Neuronal stem cell (in vitro differentiated cells): ENCODE measurements at regions not wholly inside any gene's neighbourhood (a gene's known extent, or its start where the extent isn't known, plus 50 kb on each side); places are given as distances from the start of the nearest gene placed in this dataset.

Source experiments
- DNase-seq: peaks from one replicate; pipeline ENCODE4 v3.0.0-alpha.2; 2013; ENCODE audit warnings: low spot score
- H2AFZ ChIP-seq: one replicate; pipeline ENCODE4 v1.6.1; 2013; ENCODE audit warnings: mild to moderate bottlenecking, low read length, inconsistent platforms
- H2AK5ac ChIP-seq: 2 replicates; pipeline ENCODE4 v1.6.1; 2013; ENCODE audit warnings: low read depth, mild to moderate bottlenecking, inconsistent platforms, low read length, moderate library complexity, mixed read lengths
- H2BK120ac ChIP-seq: 2 replicates; pipeline ENCODE4 v1.6.1; 2013; ENCODE audit warnings: low read depth, mild to moderate bottlenecking, inconsistent platforms, low read length, moderate library complexity, mixed read lengths
- H2BK12ac ChIP-seq: one replicate; pipeline ENCODE4 v1.6.1; 2013; ENCODE audit warnings: low read length, inconsistent platforms
- H2BK15ac ChIP-seq: 2 replicates; pipeline ENCODE4 v1.6.1; 2013; ENCODE audit warnings: mild to moderate bottlenecking, low read length, inconsistent platforms, mixed read lengths
- H2BK5ac ChIP-seq: one replicate; pipeline ENCODE4 v1.6.1; 2013; ENCODE audit warnings: inconsistent platforms, mild to moderate bottlenecking, low read length, moderate library complexity
- H3K14ac ChIP-seq: one replicate; pipeline ENCODE4 v1.6.1; 2013; ENCODE audit warnings: low read length, inconsistent platforms
- H3K18ac ChIP-seq: 2 replicates; pipeline ENCODE4 v1.6.1; 2013; ENCODE audit warnings: low read length, inconsistent platforms
- H3K23ac ChIP-seq: 2 replicates; pipeline ENCODE4 v1.6.1; 2013; ENCODE audit warnings: low read depth, mild to moderate bottlenecking, mixed read lengths, low read length, inconsistent platforms; ENCODE audit not compliant: poor library complexity
- H3K27ac ChIP-seq: replicated peaks from 3 replicates; pipeline ENCODE4 v1.5.1; 2013; ENCODE audit warnings: low read length, inconsistent platforms
- H3K27me3 ChIP-seq, 3 experiments: 2 replicates each; pipeline ENCODE4 v1.6.1; 2013; ENCODE audit warnings: low read length in 3 of 3, mild to moderate bottlenecking in 2 of 3, inconsistent platforms in 1 of 3, low read depth in 1 of 3, mixed read lengths in 1 of 3, moderate library complexity in 1 of 3; ENCODE audit not compliant: control insufficient read depth in 3 of 3, insufficient read depth in 3 of 3
- H3K36me3 ChIP-seq, 2 donors: replicated peaks in 1 of 2; 2 replicates each; pipeline ENCODE4 v1.6.1; 2013; ENCODE audit warnings: low read length in 2 of 2; ENCODE audit not compliant: control insufficient read depth in 2 of 2, insufficient read depth in 2 of 2
- H3K4ac ChIP-seq: 2 replicates; pipeline ENCODE4 v1.6.1; 2013; ENCODE audit warnings: inconsistent platforms, mild to moderate bottlenecking, low read length, moderate library complexity
- H3K4me1 ChIP-seq, 2 donors: 1 replicate in 1 of 2; 2 replicates in 1 of 2; pipeline ENCODE4 v1.6.1; 2013; ENCODE audit warnings: low read length in 2 of 2, low read depth in 1 of 2; ENCODE audit not compliant: control insufficient read depth in 2 of 2, insufficient read depth in 1 of 2
- H3K4me2 ChIP-seq: one replicate; pipeline ENCODE4 v1.6.1; 2013; ENCODE audit warnings: mild to moderate bottlenecking, low read length, inconsistent platforms; ENCODE audit not compliant: insufficient read depth, poor library complexity, severe bottlenecking
- H3K4me3 ChIP-seq, 2 donors: 2 replicates each; pipeline ENCODE4 v1.5.1; 2013; ENCODE audit warnings: low read length in 2 of 2, mild to moderate bottlenecking in 2 of 2, inconsistent platforms in 1 of 2, moderate library complexity in 1 of 2
- H3K79me1 ChIP-seq: one replicate; pipeline ENCODE4 v1.6.1; 2013; ENCODE audit warnings: low read depth, mild to moderate bottlenecking, inconsistent platforms, low read length, moderate library complexity
- H3K9ac ChIP-seq: one replicate; pipeline ENCODE4 v1.6.1; 2013; ENCODE audit warnings: mild to moderate bottlenecking, low read depth, low read length, inconsistent platforms; ENCODE audit not compliant: poor library complexity
- H3K9me3 ChIP-seq, 2 donors: replicated peaks in 1 of 2; 2 replicates each; pipeline versions ENCODE3 to v1.6.1; 2013; ENCODE audit warnings: low read length in 2 of 2, mild to moderate bottlenecking in 2 of 2, inconsistent platforms in 1 of 2, low read depth in 1 of 2, mixed read lengths in 1 of 2, moderate library complexity in 1 of 2; ENCODE audit not compliant: control insufficient read depth in 2 of 2, insufficient read depth in 1 of 2
- H4K8ac ChIP-seq: one replicate; pipeline ENCODE4 v1.6.1; 2013; ENCODE audit warnings: low read depth, mild to moderate bottlenecking, inconsistent platforms, low read length, moderate library complexity
- H4K91ac ChIP-seq: one replicate; pipeline ENCODE4 v1.6.1; 2013; ENCODE audit warnings: low read length, low read depth, mild to moderate bottlenecking, inconsistent platforms; ENCODE audit not compliant: poor library complexity
- WGBS, 2 donors: extraction: QIAGEN DNeasy Blood & Tissue Kit; methylation state at CpG; one replicate each; pipeline ENCODE4 v1.1.7; 2013; ENCODE audit warnings: missing lambda C conversion rate in 2 of 2, mixed read lengths in 1 of 2; ENCODE audit not compliant: insufficient read length in 2 of 2, insufficient replicate concordance in 1 of 2; ENCODE audit errors: extremely low coverage in 2 of 2; 5-methylcytosine and 5-hydroxymethylcytosine counted together

GRCh38 chr5:28254846-28255245 is 1216.5 kb upstream of the CDH9 start:
- H3K4me1 ChIP-seq: no peaks in the 10 kb centered on the region
- H4K91ac ChIP-seq: no peak overlapping the region
- H2AK5ac ChIP-seq: no peak overlapping the region

GRCh38 chr5:28253431-28253830 is 1215.0 kb upstream of the CDH9 start:
- H3K27ac ChIP-seq: no peak overlapping the region
- no peak overlapping the region for H2BK15ac ChIP-seq
- no peak overlapping the region for H3K4ac ChIP-seq
- H3K23ac ChIP-seq: no peak overlapping the region
- no peaks in the 10 kb centered on the region for H3K27me3 ChIP-seq
- H2AK5ac ChIP-seq: no peak overlapping the region
- no peak overlapping the region for H2AFZ ChIP-seq
- no peaks in the 10 kb centered on the region for H3K4me1 ChIP-seq
- no peak overlapping the region for H2BK5ac ChIP-seq
- H3K4me2 ChIP-seq: no peak overlapping the region
- H2BK120ac ChIP-seq: no peak overlapping the region
- H3K18ac ChIP-seq: no peak overlapping the region
- no peak overlapping the region for H3K14ac ChIP-seq
- no peak overlapping the region for H2BK12ac ChIP-seq
- H4K8ac ChIP-seq: no peak overlapping the region
- no CpG with 5 or more reads among the region's 6 CpGs for WGBS, 2 donors
- H3K36me3 ChIP-seq: no peaks in the 10 kb centered on the region
- H3K79me1 ChIP-seq: no peaks in the 10 kb centered on the region
- no peak overlapping the region for H3K4me3 ChIP-seq
- H4K91ac ChIP-seq: no peak overlapping the region
- no peak overlapping the region for H3K9ac ChIP-seq
- DNase-seq: no peak
- H3K9me3 ChIP-seq: peaks cover 0 to 8% of the 10 kb centered on the region in 2 donors

More at GRCh38 chr5:28254846-28255245, 1216.5 kb upstream of the CDH9 start:
- Histone ChIP-seq H2BK5ac (no peak overlapping the region), H3K14ac (no peak overlapping the region), H3K27me3 (no peaks in the 10 kb centered on the region), H3K4ac (no peak overlapping the region), H4K8ac (no peak overlapping the region), H2AFZ (no peak overlapping the region), H3K4me2 (no peak overlapping the region), H3K9ac (no peak overlapping the region), H3K27ac (no peak overlapping the region), H3K18ac (no peak overlapping the region), H2BK15ac (no peak overlapping the region), H3K36me3 (no peaks in the 10 kb centered on the region), H3K4me3 (no peak overlapping the region), H2BK12ac (no peak overlapping the region), H2BK120ac (no peak overlapping the region), H3K9me3 (peaks cover 0 to 8% of the 10 kb centered on the region in 2 donors), H3K23ac (no peak overlapping the region), H3K79me1 (no peaks in the 10 kb centered on the region)
- DNase-seq: no peak

GRCh38 chr5:28249771-28250415 is 1211.5 kb upstream of the CDH9 start:
- Histone ChIP-seq H2BK12ac (no peak overlapping the region), H3K79me1 (no peaks in the 10 kb centered on the region), H3K36me3 (no peaks in the 10 kb centered on the region), H3K4ac (no peak overlapping the region), H2BK120ac (no peak overlapping the region), H3K4me3 (no peak overlapping the region), H3K27me3 (no peaks in the 10 kb centered on the region), H4K91ac (no peak overlapping the region), H3K9me3 (no peaks in the 10 kb centered on the region), H3K27ac (no peak overlapping the region), H3K14ac (no peak overlapping the region), H2BK5ac (no peak overlapping the region), H2AFZ (no peak overlapping the region), H3K4me2 (no peak overlapping the region), H4K8ac (no peak overlapping the region), H2BK15ac (no peak overlapping the region), H2AK5ac (no peak overlapping the region), H3K9ac (no peak overlapping the region), H3K18ac (no peak overlapping the region), H3K4me1 (no peaks in the 10 kb centered on the region), H3K23ac (no peak overlapping the region)
- WGBS, 2 donors: no CpG with 5 or more reads among the region's 5 CpGs
- DNase-seq: no peak

GRCh38 chr5:28234356-28234968 is 1196.1 kb upstream of the CDH9 start:
- H2AK5ac ChIP-seq: no peak overlapping the region
- no peak for DNase-seq
- no peaks in the 10 kb centered on the region for H3K36me3 ChIP-seq
- H2BK120ac ChIP-seq: no peak overlapping the region
- no peak overlapping the region for H3K14ac ChIP-seq
- no peak overlapping the region for H2AFZ ChIP-seq
- no peaks in the 10 kb centered on the region for H3K9me3 ChIP-seq
- no peak overlapping the region for H3K4ac ChIP-seq
- no peak overlapping the region for H2BK15ac ChIP-seq
- no peak overlapping the region for H4K91ac ChIP-seq
- no peaks in the 10 kb centered on the region for H3K4me1 ChIP-seq
- no peak overlapping the region for H3K4me2 ChIP-seq
- no peak overlapping the region for H3K18ac ChIP-seq
- no peak overlapping the region for H3K27ac ChIP-seq
- H2BK5ac ChIP-seq: no peak overlapping the region
- no peaks in the 10 kb centered on the region for H3K27me3 ChIP-seq
- WGBS, 2 donors: no CpG with 5 or more reads among the region's 1 CpG
- no peak overlapping the region for H3K4me3 ChIP-seq
- no peak overlapping the region for H3K9ac ChIP-seq
- no peaks in the 10 kb centered on the region for H3K79me1 ChIP-seq
- H3K23ac ChIP-seq: no peak overlapping the region
- H4K8ac ChIP-seq: no peak overlapping the region
- no peak overlapping the region for H2BK12ac ChIP-seq
